ENCODE measurements at regions not wholly inside any gene's neighbourhood (a gene's known extent, or its start where the extent isn't known, plus 50 kb on each side); places are given as distances from the start of the nearest gene placed in this dataset.

- no peak overlapping the region for H3K4me3 Mint-ChIP-seq
- H3K4me1 Mint-ChIP-seq (ENCODE audit: low read depth): no peaks in the 10 kb centered on the region
- DNase-seq: no peak
- no peak overlapping the region for H3K27ac Mint-ChIP-seq
- no peaks in the 10 kb centered on the region for H3K36me3 Mint-ChIP-seq (ENCODE audit: low read depth)
- TF ChIP-seq CTCF (IDR thresholded peaks at IDR 0.05): no peak
- no peaks in the 10 kb centered on the region for H3K9me3 Mint-ChIP-seq
- peaks cover 38% of the 10 kb centered on the region for H3K27me3 Mint-ChIP-seq (ENCODE audit: insufficient read depth)
Measured at GRCh38 chr12:116630762-116631161, 71.6 kb downstream of the MAP1LC3B2 start.

GRCh38 chr12:116629480-116629879, 70.3 kb downstream of the MAP1LC3B2 start:
- Mint-ChIP-seq H3K4me1 (ENCODE audit: low read depth) (no peaks in the 10 kb centered on the region), H3K27me3 (ENCODE audit: insufficient read depth) (peaks cover 34% of the 10 kb centered on the region), H3K9me3 (no peaks in the 10 kb centered on the region), H3K36me3 (ENCODE audit: low read depth) (no peaks in the 10 kb centered on the region), H3K27ac (no peak overlapping the region), H3K4me3 (no peak overlapping the region)
- TF ChIP-seq CTCF (IDR thresholded peaks at IDR 0.05): no peak
- DNase-seq: no peak

- no peaks in the 10 kb centered on the region for H3K4me1 Mint-ChIP-seq (ENCODE audit: low read depth)
- no peaks in the 10 kb centered on the region for H3K36me3 Mint-ChIP-seq (ENCODE audit: low read depth)
- H3K27ac Mint-ChIP-seq: no peak overlapping the region
- no peak overlapping the region for H3K4me3 Mint-ChIP-seq
- peaks cover 35% of the 10 kb centered on the region for H3K27me3 Mint-ChIP-seq (ENCODE audit: insufficient read depth)
- TF ChIP-seq CTCF (IDR thresholded peaks at IDR 0.05): no peak
- H3K9me3 Mint-ChIP-seq: no peaks in the 10 kb centered on the region
- DNase-seq: no peak
Measured at GRCh38 chr12:116628989-116629388, 69.8 kb downstream of the MAP1LC3B2 start.

- no peak for DNase-seq
- Mint-ChIP-seq H3K4me3 (no peak overlapping the region), H3K36me3 (ENCODE audit: low read depth) (peaks cover under 1% of the 10 kb centered on the region; the same call in 1 of the 2 replicates), H3K4me1 (ENCODE audit: low read depth) (no peaks in the 10 kb centered on the region), H3K9me3 (no peaks in the 10 kb centered on the region; the same call in 1 of the 2 replicates), H3K27me3 (ENCODE audit: insufficient read depth) (peaks cover 35% of the 10 kb centered on the region), H3K27ac (no peak overlapping the region)
- no peak for TF ChIP-seq CTCF (IDR thresholded peaks at IDR 0.05)
Measured at GRCh38 chr12:116628450-116628793, 69.2 kb downstream of the MAP1LC3B2 start.

All from HFFc6 (cell line).